Nephron progenitor cell (in vitro differentiated cells): ENCODE measurements at regions not wholly inside any gene's neighbourhood (a gene's known extent, or its start where the extent isn't known, plus 50 kb on each side); places are given as distances from the start of the nearest gene placed in this dataset.

Source experiments
- DNase-seq: peaks from one replicate; pipeline ENCODE4 v3.0.0; 2021
- H3K27ac Mint-ChIP-seq: 2 replicates; pipeline ENCODE4 v1.8.0; 2021; ENCODE audit warnings: mild to moderate bottlenecking, moderate library complexity, mixed read lengths
- H3K27me3 Mint-ChIP-seq: 2 replicates; pipeline ENCODE4 v1.8.0; 2021; ENCODE audit warnings: mild to moderate bottlenecking, low read depth, mixed read lengths; ENCODE audit not compliant: poor library complexity
- H3K36me3 Mint-ChIP-seq: 2 replicates; pipeline ENCODE4 v1.8.0; 2021; ENCODE audit warnings: low read depth, mixed read lengths
- H3K4me1 Mint-ChIP-seq: 2 replicates; pipeline ENCODE4 v1.8.0; 2021; ENCODE audit warnings: mixed read lengths
- H3K4me3 Mint-ChIP-seq: 2 replicates; pipeline ENCODE4 v1.8.0; 2021; ENCODE audit warnings: mild to moderate bottlenecking, moderate library complexity, mixed read lengths
- H3K9me3 Mint-ChIP-seq: 2 replicates; pipeline ENCODE4 v1.8.0; 2021; ENCODE audit warnings: mild to moderate bottlenecking, moderate library complexity, mixed read lengths
- TF ChIP-seq, protein P1 (sequence below): fragments of 200-600 bp; sonication (generic); IDR thresholded peaks from 2 replicates; pipeline ENCODE4 v1.5.0; 2021; ENCODE audit warnings: antibody characterized with exemption

DNA sequence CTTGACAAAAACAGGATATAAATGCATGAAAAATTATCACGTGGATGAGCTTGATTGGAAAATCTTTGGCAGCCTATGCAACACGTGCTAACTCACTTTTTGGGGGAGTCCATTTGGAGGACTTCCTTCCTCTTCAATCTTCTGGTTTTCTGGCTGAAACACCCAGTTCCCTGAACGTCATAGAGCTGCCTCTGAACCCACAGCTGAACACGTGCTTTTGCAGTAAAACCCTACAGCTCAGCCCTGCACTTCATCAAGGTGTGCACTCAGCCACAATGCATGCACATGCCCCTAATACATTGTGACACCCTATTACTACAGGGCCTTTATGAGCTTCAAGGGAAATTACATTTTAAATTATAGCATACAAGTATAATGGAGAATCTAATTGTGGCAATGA, 808.7 kb upstream of the AUTS2 start:
- Mint-ChIP-seq H3K36me3 (no peaks in the 10 kb centered on the region), H3K9me3 (peaks cover 12% of the 10 kb centered on the region), H3K4me3 (no peak overlapping the region), H3K27me3 (peaks cover 9% of the 10 kb centered on the region), H3K4me1 (peaks cover 62% of the 10 kb centered on the region), H3K27ac (peak overlapping the region; percentile 70)
- DNase-seq, result no peak
- TF ChIP-seq, protein P1, sequence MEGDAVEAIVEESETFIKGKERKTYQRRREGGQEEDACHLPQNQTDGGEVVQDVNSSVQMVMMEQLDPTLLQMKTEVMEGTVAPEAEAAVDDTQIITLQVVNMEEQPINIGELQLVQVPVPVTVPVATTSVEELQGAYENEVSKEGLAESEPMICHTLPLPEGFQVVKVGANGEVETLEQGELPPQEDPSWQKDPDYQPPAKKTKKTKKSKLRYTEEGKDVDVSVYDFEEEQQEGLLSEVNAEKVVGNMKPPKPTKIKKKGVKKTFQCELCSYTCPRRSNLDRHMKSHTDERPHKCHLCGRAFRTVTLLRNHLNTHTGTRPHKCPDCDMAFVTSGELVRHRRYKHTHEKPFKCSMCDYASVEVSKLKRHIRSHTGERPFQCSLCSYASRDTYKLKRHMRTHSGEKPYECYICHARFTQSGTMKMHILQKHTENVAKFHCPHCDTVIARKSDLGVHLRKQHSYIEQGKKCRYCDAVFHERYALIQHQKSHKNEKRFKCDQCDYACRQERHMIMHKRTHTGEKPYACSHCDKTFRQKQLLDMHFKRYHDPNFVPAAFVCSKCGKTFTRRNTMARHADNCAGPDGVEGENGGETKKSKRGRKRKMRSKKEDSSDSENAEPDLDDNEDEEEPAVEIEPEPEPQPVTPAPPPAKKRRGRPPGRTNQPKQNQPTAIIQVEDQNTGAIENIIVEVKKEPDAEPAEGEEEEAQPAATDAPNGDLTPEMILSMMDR, result no peak

DNA sequence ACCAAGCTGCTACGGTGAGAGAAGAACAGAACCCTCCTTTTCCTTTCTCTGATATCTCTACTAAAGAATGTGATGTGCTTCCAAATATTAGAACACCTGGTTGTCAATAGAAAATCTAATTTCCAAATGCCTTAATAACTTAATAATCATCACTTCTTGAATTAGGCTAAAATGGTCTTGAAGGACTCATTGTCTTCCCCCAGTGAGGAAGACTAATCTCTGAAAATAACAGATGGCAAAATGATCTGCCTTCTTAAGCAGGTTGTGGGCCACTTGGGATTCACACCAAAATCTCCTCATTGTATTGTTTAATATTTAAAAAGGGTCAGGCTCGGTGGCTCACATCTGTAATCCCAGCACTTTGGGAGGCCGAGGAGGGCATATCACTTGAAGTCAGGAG, 805.9 kb upstream of the AUTS2 start:
- no peak overlapping the region for H3K27ac Mint-ChIP-seq
- TF ChIP-seq, protein P1, result no peak
- H3K4me3 Mint-ChIP-seq, result no peak overlapping the region
- H3K36me3 Mint-ChIP-seq, result no peaks in the 10 kb centered on the region
- H3K9me3 Mint-ChIP-seq, result peaks cover 12% of the 10 kb centered on the region
- peaks cover 3% of the 10 kb centered on the region for H3K27me3 Mint-ChIP-seq
- DNase-seq, result no peak
- peaks cover 47% of the 10 kb centered on the region for H3K4me1 Mint-ChIP-seq

DNA sequence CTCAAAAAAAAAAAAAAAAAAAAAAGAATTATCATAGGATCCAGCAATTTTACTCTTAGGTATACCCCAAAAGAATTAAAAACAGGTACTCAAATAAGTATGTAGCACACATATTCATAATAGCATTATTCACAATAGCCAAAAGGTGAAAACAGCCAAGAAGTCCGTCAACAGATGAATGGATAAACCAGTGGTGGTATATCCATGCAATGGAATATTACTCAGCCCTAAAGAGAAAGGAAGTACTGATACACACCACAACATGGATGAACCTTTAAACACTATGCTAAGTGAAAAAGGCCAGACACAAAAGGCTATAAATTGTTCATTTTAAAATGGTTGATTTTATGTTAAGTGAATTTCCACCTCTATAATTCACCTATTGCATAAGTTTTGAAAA, 804.8 kb upstream of the AUTS2 start:
- TF ChIP-seq, protein P1, result no peak

DNA sequence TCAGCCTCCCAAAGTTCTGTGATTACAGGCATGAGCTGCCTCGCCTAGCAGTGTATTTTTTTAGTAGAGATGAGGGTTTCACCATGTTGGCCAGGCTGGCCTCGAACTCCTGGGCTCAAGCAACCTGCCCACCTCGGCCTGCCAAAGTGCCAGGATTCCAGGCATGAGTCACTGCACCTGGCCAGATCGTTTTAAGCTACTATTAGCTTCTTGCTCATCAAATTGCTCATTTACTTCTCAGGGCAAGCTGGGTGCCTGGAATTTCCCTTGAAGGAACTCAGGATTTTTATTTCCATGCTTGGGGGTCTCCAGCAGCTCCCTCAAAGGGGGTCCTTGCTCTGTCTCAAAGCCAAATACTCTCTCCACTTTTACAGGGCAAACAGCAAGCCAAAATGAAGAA, 798.0 kb upstream of the AUTS2 start:
- Mint-ChIP-seq H3K36me3 (no peaks in the 10 kb centered on the region), H3K4me1 (peaks cover 18% of the 10 kb centered on the region), H3K27ac (no peak overlapping the region), H3K9me3 (no peaks in the 10 kb centered on the region), H3K4me3 (no peak overlapping the region), H3K27me3 (peaks cover 8% of the 10 kb centered on the region)
- TF ChIP-seq, protein P1, result no peak
- DNase-seq, result no peak

More for the DNA sequence above, 804.8 kb upstream of the AUTS2 start:
- Mint-ChIP-seq H3K27ac (no peak overlapping the region), H3K4me1 (peaks cover 39% of the 10 kb centered on the region), H3K4me3 (no peak overlapping the region), H3K36me3 (no peaks in the 10 kb centered on the region), H3K27me3 (peaks cover 3% of the 10 kb centered on the region), H3K9me3 (peaks cover 12% of the 10 kb centered on the region)
- DNase-seq, result no peak

DNA sequence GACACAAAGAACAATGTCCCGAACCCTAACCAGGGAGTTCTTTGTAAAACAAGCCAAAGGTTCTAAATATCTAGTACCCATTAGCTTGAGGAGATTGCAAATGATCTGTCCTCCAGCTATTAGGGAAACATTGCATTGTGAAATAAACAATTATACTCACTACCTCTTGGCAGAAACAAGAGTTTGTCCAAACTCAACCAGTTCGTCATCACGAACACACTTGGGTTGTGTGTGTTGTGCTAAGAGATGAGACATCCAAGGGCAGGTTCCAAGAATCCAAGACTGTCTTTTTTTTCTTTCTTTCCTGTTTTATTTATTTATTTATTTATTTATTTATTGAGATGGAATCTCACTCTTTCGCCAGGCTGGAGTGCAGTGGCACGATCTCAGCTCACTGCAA, 793.1 kb upstream of the AUTS2 start:
- no peak for DNase-seq
- peaks cover 5% of the 10 kb centered on the region for H3K4me1 Mint-ChIP-seq
- TF ChIP-seq, protein P1, result no peak
- peaks cover 21% of the 10 kb centered on the region for H3K27me3 Mint-ChIP-seq
- H3K4me3 Mint-ChIP-seq, result no peak overlapping the region
- no peaks in the 10 kb centered on the region for H3K36me3 Mint-ChIP-seq
- no peaks in the 10 kb centered on the region for H3K9me3 Mint-ChIP-seq
- no peak overlapping the region for H3K27ac Mint-ChIP-seq

DNA sequence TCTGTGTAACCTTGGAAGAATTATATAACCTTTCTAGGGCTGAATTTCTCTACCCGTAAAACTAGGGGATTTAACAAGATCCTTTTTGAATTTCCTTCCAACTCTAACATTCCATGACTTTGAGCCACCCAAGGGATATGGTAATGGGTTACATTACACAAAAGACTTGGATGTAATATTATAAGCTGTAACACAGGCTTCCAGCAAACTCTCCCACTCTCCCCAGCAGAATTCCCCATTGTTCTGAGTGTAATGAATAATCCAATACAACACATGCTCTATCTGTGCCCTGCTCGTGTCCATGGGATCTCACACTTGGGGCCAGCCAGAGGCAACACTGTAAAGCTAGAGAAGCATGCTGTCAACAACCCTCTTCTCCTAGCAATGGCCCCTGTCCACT, 790.6 kb upstream of the AUTS2 start:
- peaks cover 29% of the 10 kb centered on the region for H3K27me3 Mint-ChIP-seq
- H3K36me3 Mint-ChIP-seq, result no peaks in the 10 kb centered on the region
- no peak overlapping the region for H3K27ac Mint-ChIP-seq
- peaks cover 8% of the 10 kb centered on the region for H3K4me1 Mint-ChIP-seq
- no peak for DNase-seq
- H3K4me3 Mint-ChIP-seq, result no peak overlapping the region
- TF ChIP-seq, protein P1, result no peak
- H3K9me3 Mint-ChIP-seq, result peaks cover 7% of the 10 kb centered on the region
